GM12892 (cell line): ENCODE measurements at regions not wholly inside any gene's neighbourhood (a gene's known extent, or its start where the extent isn't known, plus 50 kb on each side); places are given as distances from the start of the nearest gene placed in this dataset.

Source experiments
- POLR2A ChIP-seq: IDR thresholded peaks from 2 replicates; pipeline ENCODE4 v1.6.1; 2011; ENCODE audit warnings: low read depth, low read length, control low read depth
- TAF1 ChIP-seq: IDR thresholded peaks from 2 replicates; pipeline ENCODE4 v1.6.1; 2011; ENCODE audit warnings: low read depth, mild to moderate bottlenecking, control low read depth, low read length, borderline replicate concordance

DNA sequence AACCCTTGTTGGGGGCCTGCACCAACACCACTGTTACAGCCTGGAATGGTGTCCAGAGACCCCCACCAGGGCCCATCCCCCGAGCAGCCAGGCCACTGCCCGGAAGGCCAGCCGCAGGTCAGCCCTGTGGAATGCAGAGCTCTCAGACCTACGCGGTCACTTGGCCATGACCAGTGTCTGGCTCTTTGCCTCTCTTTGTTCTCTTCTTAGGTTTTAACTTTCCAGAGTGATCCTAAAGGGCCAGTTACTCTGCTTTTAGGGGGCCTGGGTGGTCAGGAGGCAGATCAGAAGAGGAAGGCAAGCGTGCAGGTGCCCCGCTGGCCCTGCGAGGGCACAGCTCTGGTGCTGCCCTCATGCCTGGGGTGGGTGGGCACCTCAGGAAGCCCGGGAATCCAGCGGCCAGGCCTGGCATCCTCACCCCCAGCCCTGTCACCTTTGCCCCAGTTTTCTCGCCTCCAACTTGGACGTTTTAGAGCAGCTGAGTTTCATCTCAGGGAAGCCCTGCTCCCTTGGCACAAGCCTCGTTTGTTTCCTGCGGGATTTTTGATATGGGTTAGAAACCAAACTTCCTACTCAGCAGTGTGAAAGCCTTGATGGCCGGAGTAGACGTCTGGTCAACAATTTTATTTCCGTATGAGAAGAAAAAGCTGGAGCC lies 62.5 kb upstream of the CHST15 start:
- no peak for TF ChIP-seq POLR2A
- TF ChIP-seq TAF1 = no peak
